GM19372 (cell line): ENCODE measurements at regions not wholly inside any gene's neighbourhood (a gene's known extent, or its start where the extent isn't known, plus 50 kb on each side); places are given as distances from the start of the nearest gene placed in this dataset.

ENCODE experiments used
- ATAC-seq: cut with Tn5 transposase; IDR thresholded peaks from one replicate; pipeline ENCODE4 v1.9.1; 2021; ENCODE audit warnings: mild to moderate bottlenecking, low read depth, moderate library complexity; ENCODE audit not compliant: unreplicated experiment

DNA sequence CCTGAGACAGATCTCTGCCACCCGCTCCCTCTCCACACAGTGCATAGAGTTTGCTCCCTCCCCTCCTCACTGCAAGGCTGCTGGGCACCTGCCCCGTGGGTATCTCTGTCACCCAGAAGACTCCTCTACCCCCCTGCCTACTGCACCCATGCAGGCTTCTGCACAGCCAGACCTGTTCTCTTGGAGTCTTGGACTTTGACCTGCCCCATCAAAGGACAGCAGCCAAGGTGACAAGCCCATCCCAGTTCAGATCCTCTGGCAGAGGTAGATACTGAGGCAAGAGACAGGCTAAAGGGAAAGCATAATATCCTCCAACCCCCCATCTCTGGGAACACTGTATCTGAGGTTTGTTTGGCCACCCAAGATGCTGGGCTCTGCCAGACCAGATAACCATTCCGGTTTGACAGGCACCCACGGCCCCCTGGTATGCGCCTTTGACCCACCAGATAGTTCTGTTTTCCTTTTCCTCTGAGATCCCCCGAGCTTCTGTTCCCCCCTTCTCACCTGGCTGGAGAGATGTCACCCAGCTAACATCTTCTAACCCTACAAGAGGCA lies 239.6 kb downstream of the SOX9 start:
- ATAC-seq = no peak

GRCh38 chr17:72361892-72362291 lies 241.1 kb downstream of the SOX9 start:
- ATAC-seq = no peak

- no peak for ATAC-seq
These were observed 241.7 kb downstream of the SOX9 start for GRCh38 chr17:72362376-72363088.

DNA sequence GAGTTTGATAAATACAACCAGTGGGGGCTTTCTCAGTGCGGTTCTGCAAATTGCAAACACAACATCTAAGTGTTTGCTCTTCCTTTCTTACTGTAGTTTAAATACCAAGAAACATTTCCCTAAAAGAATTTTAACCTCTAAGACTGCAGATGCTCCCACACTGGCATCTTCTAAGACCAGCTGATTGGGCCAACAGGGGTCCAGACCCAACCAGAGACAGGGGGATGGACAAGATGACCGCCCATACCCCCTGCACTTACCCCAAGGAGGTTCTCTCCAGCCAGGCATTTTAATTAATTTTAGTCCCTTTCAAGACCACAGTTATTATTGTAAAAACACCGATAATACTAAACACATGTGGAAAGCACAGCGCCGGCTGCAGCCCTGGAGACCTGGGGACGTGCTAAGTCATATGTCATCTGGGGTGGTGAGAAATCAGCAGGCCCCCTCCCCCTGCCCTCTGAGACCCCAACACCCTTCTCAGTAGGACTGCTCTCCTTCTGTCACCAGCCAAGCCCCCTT lies 242.3 kb downstream of the SOX9 start:
- ATAC-seq = no peak

- no peak for ATAC-seq
These were observed 245.1 kb downstream of the SOX9 start for GRCh38 chr17:72365857-72366414.

GRCh38 chr17:72366626-72367025 lies 245.8 kb downstream of the SOX9 start:
- no peak for ATAC-seq

- ATAC-seq = no peak
These were observed 247.4 kb downstream of the SOX9 start for GRCh38 chr17:72368191-72368590.

DNA sequence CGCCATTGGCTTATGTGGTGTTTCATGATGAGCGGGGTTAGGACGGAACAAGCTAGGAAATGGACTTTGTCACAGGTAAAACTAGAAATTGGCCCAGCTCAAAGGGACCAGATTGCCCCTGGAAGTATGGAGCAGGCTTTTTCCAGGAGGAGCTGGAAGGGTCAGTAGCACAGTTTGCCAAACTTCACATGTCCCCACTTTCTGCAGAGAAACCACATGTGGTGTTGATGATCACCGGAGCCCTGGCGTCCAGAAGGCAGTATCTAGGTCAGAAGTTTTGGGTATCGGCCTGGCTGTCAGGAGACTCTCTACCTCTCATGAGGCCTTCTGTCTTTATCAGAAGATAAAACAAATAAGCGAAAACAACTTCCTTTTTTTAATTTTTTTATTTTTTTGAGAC lies 248.5 kb downstream of the SOX9 start:
- ATAC-seq = no peak

GRCh38 chr17:72370819-72371218 lies 250.0 kb downstream of the SOX9 start:
- ATAC-seq = no peak

DNA sequence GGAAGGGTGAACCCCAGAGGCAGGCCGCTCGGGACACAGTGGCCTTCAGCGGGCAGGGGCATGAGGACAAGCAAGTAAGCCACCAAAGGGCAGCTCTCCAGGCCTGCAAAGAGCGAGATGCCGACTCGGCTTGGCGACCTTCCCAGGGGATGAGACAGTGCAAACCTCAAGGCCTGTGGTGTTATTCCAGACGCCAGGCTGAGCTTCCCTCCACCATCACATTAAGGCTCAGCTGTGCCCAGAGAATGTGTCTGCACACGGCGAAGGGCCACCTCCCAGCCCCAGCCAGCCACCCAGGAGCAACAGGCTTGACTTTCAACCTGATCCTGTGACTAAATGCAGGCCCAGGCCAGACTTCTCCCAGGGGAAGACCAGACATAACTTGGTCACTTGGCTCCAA lies 251.4 kb downstream of the SOX9 start:
- no peak for ATAC-seq

DNA sequence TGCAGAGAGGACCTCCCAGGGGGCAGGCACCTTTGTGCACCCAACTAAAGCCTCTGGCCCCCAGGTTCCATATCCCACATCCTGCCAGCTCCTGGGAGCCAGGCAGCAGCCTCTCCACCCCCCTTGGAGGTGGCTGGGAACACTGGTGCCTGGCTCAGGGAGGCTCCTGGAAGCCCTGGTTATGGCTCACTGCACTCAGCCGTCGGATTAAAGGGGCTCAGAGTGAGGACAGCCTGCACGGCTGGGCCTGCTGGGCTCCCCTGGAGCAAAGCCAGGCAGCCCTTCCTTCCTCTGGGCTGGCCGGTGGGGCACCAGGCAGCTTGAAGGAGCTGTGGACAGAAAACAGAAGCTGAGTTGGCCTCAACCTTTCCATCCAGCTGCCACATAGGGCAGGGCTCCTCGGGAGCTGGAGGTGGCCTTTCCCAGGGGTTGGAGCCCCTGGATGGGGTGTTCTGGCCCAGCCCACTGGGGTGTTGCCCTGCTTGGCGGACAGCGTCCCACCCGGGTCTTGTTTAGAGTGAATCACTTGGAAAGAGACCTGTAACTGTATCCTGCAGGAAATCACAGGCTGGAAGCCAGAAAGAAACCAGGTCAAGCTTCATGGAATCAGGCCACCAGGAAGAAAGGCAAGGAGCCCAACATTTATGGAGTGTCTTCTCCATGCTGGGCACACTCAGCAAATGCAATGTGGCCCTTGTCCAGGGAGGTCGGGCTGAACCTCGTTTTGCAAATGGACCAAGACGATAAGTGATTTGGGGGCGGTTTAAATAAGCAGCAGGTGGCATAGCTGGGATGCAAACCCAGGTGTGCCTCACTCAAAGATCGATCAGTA lies 253.3 kb downstream of the SOX9 start:
- no peak for ATAC-seq

GRCh38 chr17:72376526-72377345 lies 255.9 kb downstream of the SOX9 start:
- ATAC-seq = no peak

DNA sequence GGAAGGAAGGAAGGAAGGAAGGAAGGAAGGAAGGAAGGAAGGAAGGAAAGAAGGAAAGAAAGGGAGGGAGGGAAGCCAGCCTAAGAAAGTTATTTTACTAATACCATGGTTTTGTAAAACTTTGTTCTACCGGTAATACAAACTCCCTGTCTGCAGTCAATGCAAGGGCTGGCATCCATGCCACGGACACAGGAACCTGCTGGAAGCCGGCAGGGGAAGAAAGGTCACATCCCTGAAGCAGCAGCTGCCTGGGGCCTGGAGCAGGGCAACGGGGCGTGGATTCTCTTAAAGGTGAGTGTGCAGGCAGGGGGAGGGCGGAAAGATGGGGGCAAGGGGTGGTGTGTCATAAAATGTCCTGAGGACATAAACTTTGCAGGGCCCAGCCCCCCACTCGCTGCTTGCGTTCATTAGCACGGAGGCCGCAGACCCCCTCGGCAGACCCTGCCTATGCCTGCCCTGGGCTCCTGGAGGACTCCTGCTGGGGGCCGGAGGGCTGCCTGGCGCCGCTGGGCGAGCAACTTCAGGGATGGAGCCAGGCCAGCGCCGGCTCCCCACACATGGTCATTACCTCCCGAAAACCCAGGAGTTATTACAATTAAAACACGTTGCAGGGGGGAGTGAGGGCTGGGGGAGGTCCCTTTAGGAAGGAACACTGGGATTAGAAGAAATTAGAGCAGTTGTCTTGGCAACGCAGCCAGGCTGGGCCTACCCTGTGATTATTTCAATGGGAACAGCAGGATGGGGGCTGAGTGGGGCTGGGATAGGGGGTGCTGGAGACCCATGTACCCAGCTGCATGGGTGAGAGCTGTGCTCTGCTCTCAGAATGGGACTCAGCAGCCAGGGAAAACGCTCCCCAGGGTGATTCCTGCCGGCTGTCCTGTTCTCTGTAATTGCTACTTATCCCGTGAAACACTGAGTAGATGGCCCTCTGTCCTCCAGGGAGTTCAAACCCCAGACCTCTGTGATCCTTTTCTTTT lies 257.9 kb downstream of the SOX9 start:
- no peak for ATAC-seq

GRCh38 chr17:72379516-72379915 lies 258.7 kb downstream of the SOX9 start:
- ATAC-seq = no peak

- ATAC-seq = no peak
These were observed 259.3 kb downstream of the SOX9 start for GRCh38 chr17:72380120-72380519.

- no peak for ATAC-seq
These were observed 259.9 kb downstream of the SOX9 start for GRCh38 chr17:72380737-72381136.

GRCh38 chr17:72381597-72382397 lies 261.0 kb downstream of the SOX9 start:
- no peak for ATAC-seq

DNA sequence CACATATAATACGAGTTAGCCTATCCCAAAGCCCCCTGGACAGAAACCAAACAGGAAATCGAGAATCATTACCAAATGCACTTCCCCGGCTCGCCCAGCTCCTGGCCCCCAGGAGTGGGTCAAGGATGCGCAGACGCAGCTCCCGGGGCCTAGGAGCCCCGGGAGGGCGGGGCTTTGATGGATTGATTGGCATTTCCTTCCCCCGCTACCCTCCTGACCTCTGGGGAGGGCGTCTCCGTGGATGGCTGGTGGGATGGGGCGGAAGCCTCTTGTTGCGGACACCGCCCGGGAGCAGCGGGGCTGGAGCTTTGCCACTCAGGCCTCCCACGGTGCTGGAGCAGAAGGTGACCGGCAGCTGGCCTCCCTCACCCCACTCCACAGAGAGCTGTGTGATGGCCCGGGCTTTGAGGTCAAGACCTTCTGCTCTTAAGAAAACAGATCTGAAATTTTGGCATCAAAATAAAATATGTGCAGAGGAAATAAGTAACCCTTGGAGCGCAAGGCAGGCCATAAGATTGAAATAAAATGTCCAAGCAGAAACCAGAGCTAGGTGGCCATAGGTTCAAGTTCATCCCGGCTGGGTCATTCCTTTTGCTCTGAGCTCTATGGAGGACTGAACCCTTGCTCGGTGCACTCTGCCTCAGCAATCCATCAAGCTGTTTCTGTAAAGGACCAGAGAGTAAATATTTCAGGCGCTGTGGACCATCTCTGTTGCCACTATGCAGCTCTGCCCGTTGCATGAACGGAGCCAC lies 262.3 kb downstream of the SOX9 start:
- no peak for ATAC-seq
